SH-SY5Y (cell line): ENCODE measurements at regions not wholly inside any gene's neighbourhood (a gene's known extent, or its start where the extent isn't known, plus 50 kb on each side); places are given as distances from the start of the nearest gene placed in this dataset.

Source experiments
- GATA2 ChIP-seq: IDR thresholded peaks from 2 replicates; pipeline ENCODE4 v1.6.1; 2011; ENCODE audit warnings: mild to moderate bottlenecking, low read depth, low read length
- GATA3 ChIP-seq: IDR thresholded peaks from 2 replicates; pipeline ENCODE4 v1.6.1; 2011; ENCODE audit warnings: low read depth, mild to moderate bottlenecking, low read length, moderate library complexity

DNA sequence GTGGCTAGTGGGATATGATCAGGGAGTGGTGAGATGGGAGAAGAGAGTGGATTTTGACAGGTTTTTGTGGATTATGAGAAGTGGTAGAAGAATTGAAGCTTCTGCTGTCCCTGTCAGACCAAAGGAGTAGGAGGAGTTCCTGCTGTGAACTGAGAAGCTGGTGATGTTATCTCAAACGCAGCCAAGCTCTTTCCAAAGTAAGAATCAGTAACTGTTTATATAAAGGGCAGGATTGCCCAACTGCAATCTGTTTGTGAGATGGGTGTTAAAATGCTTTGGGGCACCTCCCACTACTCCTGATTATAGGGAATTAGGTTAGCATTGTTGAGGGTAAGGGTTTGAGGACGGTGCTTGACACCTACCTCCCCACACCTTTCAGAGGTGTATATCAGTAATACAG, 60.5 kb upstream of the USP25 start:
- TF ChIP-seq GATA3: no peak
- TF ChIP-seq GATA2: no peak
